ENCODE measurements at regions not wholly inside any gene's neighbourhood (a gene's known extent, or its start where the extent isn't known, plus 50 kb on each side); places are given as distances from the start of the nearest gene placed in this dataset.

DNA sequence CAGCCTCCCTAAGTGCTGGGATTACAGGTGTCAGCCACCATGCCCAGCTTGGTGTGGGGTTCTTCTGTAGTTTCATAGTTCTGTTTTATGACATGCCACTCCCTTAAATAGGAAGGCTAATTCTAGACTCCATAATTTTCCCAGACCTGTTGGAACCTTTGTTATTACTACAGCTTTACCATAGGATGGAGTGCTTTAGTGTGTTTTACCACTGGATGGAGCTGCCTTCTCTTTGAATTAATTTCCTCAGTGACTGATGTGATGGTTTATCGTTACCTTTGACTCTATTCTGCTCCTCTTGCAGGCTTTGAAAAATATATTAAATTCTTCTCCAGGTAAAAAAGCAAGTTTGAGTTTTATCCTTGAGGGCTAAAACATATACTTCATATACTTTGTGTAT is 84.6 kb upstream of the NEK7 start:
- no peak for DNase-seq (ENCODE audit: low read depth)
- no peak overlapping the region for H3K4me3 ChIP-seq (ENCODE audit: low read depth, low read length)
- no peaks in the 10 kb centered on the region for H3K27me3 ChIP-seq (ENCODE audit: control insufficient read depth, insufficient read depth, low read length)
- TF ChIP-seq, protein P1, sequence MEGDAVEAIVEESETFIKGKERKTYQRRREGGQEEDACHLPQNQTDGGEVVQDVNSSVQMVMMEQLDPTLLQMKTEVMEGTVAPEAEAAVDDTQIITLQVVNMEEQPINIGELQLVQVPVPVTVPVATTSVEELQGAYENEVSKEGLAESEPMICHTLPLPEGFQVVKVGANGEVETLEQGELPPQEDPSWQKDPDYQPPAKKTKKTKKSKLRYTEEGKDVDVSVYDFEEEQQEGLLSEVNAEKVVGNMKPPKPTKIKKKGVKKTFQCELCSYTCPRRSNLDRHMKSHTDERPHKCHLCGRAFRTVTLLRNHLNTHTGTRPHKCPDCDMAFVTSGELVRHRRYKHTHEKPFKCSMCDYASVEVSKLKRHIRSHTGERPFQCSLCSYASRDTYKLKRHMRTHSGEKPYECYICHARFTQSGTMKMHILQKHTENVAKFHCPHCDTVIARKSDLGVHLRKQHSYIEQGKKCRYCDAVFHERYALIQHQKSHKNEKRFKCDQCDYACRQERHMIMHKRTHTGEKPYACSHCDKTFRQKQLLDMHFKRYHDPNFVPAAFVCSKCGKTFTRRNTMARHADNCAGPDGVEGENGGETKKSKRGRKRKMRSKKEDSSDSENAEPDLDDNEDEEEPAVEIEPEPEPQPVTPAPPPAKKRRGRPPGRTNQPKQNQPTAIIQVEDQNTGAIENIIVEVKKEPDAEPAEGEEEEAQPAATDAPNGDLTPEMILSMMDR (IDR thresholded peaks at IDR 0.05; ENCODE audit: insufficient read depth, low read length, poor library complexity, severe bottlenecking): no peak
- H3K36me3 ChIP-seq (ENCODE audit: control insufficient read depth, insufficient read depth, low read length): no peaks in the 10 kb centered on the region

DNA sequence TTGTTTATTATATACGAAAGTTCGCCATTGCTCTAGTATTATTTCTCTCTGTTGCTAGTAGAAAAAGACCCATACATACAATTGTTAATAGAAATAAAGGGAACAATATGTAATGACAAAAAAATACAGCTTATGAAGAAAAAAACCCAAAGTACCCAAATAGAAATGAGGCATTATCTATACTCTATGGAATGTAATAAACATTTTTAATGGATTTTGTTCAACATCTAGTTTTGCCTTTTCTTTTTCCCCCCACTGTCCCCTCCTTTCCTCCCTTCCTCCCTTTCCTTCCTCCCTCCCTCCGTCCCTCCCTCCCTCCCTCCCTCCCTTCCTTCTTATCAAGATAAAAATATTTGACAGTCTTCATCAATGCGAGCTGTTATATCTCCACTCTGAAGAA is 81.5 kb upstream of the NEK7 start:
- no peaks in the 10 kb centered on the region for H3K36me3 ChIP-seq (ENCODE audit: control insufficient read depth, insufficient read depth, low read length)
- no peak for DNase-seq (ENCODE audit: low read depth)
- no peaks in the 10 kb centered on the region for H3K27me3 ChIP-seq (ENCODE audit: control insufficient read depth, insufficient read depth, low read length)
- no peak overlapping the region for H3K4me3 ChIP-seq (ENCODE audit: low read depth, low read length)
- TF ChIP-seq, protein P1 (IDR thresholded peaks at IDR 0.05; ENCODE audit: insufficient read depth, low read length, poor library complexity, severe bottlenecking): no peak

DNA sequence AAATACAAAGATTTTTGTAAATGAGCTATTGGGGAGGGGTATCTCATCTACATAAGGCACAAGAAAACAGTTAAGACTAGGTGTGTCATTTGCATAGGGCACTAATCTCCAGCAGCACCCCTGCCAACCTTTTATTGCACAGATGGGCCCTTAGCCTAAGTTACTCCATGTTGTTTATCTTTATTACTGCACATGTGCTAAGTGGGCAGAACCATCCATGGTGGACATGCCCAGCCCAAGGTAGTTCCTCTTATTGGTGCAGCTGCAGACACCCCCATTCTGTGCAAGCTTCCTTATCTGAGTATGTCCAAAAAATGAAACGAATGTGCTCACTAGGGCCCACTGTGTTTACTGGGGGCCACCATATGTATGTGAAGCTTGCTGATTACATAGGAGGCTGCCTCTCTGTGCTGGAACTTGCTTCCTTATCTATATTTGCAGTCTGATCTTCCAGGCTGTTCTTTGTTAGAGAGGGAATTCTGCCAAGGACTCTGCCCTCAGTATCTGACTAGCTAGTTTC is 77.3 kb upstream of the NEK7 start:
- no peaks in the 10 kb centered on the region for H3K36me3 ChIP-seq (ENCODE audit: control insufficient read depth, insufficient read depth, low read length)
- no peak for DNase-seq (ENCODE audit: low read depth)
- TF ChIP-seq, protein P1 (IDR thresholded peaks at IDR 0.05; ENCODE audit: insufficient read depth, low read length, poor library complexity, severe bottlenecking): no peak
- H3K27me3 ChIP-seq (ENCODE audit: control insufficient read depth, insufficient read depth, low read length): no peaks in the 10 kb centered on the region
- no peak overlapping the region for H3K4me3 ChIP-seq (ENCODE audit: low read depth, low read length)

DNA sequence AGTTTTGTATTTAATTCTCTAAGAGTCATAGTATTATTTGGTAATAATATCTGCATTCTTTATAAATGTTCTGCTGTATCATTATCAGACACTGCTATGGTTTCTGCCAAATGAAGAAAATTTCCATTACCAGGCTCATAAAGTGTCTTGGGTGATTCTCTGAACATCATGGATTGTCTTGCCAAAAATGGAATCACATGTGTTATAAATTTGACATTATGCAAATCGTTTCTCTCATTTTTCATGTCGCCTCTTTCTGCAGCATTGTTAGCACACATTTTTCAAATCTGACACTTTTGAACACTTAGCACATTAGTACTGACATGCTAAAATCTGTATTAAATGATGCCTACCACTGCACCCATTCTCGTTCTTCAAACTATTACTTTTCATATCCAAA is 74.2 kb upstream of the NEK7 start:
- DNase-seq (ENCODE audit: low read depth): no peak
- TF ChIP-seq, protein P1 (IDR thresholded peaks at IDR 0.05; ENCODE audit: insufficient read depth, low read length, poor library complexity, severe bottlenecking): no peak
- Histone ChIP-seq H3K27me3 (ENCODE audit: control insufficient read depth, insufficient read depth, low read length) (no peaks in the 10 kb centered on the region), H3K4me3 (ENCODE audit: low read depth, low read length) (no peak overlapping the region), H3K36me3 (ENCODE audit: control insufficient read depth, insufficient read depth, low read length) (no peaks in the 10 kb centered on the region)

DNA sequence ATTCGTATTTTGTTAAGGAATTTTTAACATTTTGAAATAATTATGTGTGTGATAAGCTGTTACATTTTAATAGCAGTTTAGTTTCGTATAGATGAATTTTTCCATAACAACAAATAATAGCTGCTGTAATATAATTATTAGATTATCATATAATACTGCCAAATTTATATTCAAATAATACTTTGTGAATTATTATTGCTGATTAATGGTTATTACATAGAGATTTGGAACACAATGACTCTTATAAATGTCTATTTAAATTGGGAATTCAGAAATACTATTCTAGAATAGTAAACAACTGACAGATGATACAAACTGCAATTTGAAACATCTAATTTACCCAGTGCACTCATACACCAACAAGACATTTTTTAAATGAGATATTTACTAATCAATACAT is 73.2 kb upstream of the NEK7 start:
- H3K36me3 ChIP-seq (ENCODE audit: control insufficient read depth, insufficient read depth, low read length): no peaks in the 10 kb centered on the region
- no peak for DNase-seq (ENCODE audit: low read depth)
- no peak overlapping the region for H3K4me3 ChIP-seq (ENCODE audit: low read depth, low read length)
- TF ChIP-seq, protein P1 (IDR thresholded peaks at IDR 0.05; ENCODE audit: insufficient read depth, low read length, poor library complexity, severe bottlenecking): no peak
- H3K27me3 ChIP-seq (ENCODE audit: control insufficient read depth, insufficient read depth, low read length): no peaks in the 10 kb centered on the region

DNA sequence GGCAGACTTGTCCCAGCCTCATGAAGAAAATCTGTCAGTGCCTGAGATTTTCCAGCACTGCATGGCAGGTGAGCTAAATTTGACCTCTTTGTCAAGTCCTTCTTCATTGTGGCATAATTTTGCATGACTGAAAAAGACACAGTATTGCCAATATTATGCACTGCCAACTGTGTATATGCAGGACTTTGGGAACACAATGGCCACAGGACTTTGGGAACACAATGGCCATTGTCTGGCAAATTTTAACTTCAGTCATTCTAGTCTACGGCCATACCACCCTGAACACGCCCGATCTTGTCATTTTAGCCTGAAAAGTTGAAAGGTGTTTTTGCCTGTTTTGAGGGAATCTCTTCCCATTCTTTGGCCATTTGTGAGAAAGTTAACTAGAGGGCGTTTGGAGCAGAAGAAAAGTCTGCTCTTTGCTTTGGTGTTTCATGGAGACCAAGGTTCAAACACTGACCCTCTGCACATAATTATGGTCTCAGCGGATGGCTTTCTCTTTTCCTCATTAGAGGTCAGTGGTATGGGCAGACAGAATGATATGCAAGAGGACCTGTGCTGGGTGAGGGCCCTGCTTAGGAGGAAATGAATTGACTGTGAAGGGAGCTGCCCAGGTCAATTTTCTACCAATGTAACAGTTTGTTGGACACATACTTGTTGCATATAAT is 72.4 kb upstream of the NEK7 start:
- no peaks in the 10 kb centered on the region for H3K27me3 ChIP-seq (ENCODE audit: control insufficient read depth, insufficient read depth, low read length)
- TF ChIP-seq, protein P1 (IDR thresholded peaks at IDR 0.05; ENCODE audit: insufficient read depth, low read length, poor library complexity, severe bottlenecking): no peak
- H3K36me3 ChIP-seq (ENCODE audit: control insufficient read depth, insufficient read depth, low read length): no peaks in the 10 kb centered on the region
- DNase-seq (ENCODE audit: low read depth): no peak
- no peak overlapping the region for H3K4me3 ChIP-seq (ENCODE audit: low read depth, low read length)
